SK-N-SH (cell line): ENCODE measurements at regions not wholly inside any gene's neighbourhood (a gene's known extent, or its start where the extent isn't known, plus 50 kb on each side); places are given as distances from the start of the nearest gene placed in this dataset.

Experiments
- CHD2 ChIP-seq: fragments of 150-350 bp; IDR thresholded peaks from 2 replicates; pipeline ENCODE4 v1.6.1; 2018; ENCODE audit warnings: low read length; ENCODE audit not compliant: partially characterized antibody
- EP300 ChIP-seq, 2 experiments: IDR thresholded peaks; 2 replicates each; pipeline versions ENCODE4 v1.4.0 to v1.6.1; 2012; ENCODE audit warnings: borderline replicate concordance in 1 of 2, low read depth in 1 of 2, low read length in 1 of 2
- GABPA ChIP-seq: IDR thresholded peaks from 2 replicates; pipeline ENCODE4 v1.4.0; 2012; ENCODE audit warnings: low read depth, mild to moderate bottlenecking
- MAX ChIP-seq: IDR thresholded peaks from 2 replicates; pipeline ENCODE4 v1.4.0; 2012; ENCODE audit warnings: low read depth
- MEF2A ChIP-seq: IDR thresholded peaks from 2 replicates; pipeline ENCODE4 v1.4.0; 2012; ENCODE audit warnings: low read depth, borderline replicate concordance
- MXI1 ChIP-seq: IDR thresholded peaks from 2 replicates; pipeline ENCODE4 v1.6.1; 2012; ENCODE audit warnings: mild to moderate bottlenecking, low read depth, low read length, improper control_type of control experiment
- POLR2AphosphoS5 ChIP-seq: IDR thresholded peaks from 2 replicates; pipeline ENCODE4 v1.6.1; 2012; ENCODE audit warnings: low read depth, low read length
- RFX5 ChIP-seq: IDR thresholded peaks from 2 replicates; pipeline ENCODE4 v1.6.1; 2012; ENCODE audit warnings: mild to moderate bottlenecking, improper control_type of control experiment, low read length
- SIN3A ChIP-seq: IDR thresholded peaks from 2 replicates; pipeline ENCODE4 v1.6.1; 2012; ENCODE audit warnings: low read depth, mild to moderate bottlenecking, low read length, moderate library complexity, borderline replicate concordance
- TEAD4 ChIP-seq: IDR thresholded peaks from 2 replicates; pipeline ENCODE4 v1.4.0; 2012; ENCODE audit warnings: mild to moderate bottlenecking, borderline replicate concordance; ENCODE audit not compliant: insufficient read depth
- USF1 ChIP-seq: IDR thresholded peaks from 2 replicates; pipeline ENCODE4 v1.4.0; 2012; ENCODE audit warnings: low read depth, borderline replicate concordance
- TF ChIP-seq, protein P1 (sequence below): fragments of 200-600 bp; sonication (generic); IDR thresholded peaks from 2 replicates; pipeline ENCODE4 v1.6.1; 2017; ENCODE audit warnings: antibody characterized with exemption, mild to moderate bottlenecking, moderate library complexity
- TF ChIP-seq, protein P2 (sequence below): IDR thresholded peaks from 2 replicates; pipeline ENCODE4 v1.6.1; 2012; ENCODE audit warnings: mild to moderate bottlenecking, low read depth, low read length, moderate library complexity
- TF ChIP-seq, protein P3 (sequence below): fragments of 150-350 bp; IDR thresholded peaks from 2 replicates; pipeline ENCODE4 v1.6.1; 2017; ENCODE audit warnings: antibody characterized with exemption, low read length, low read depth, borderline replicate concordance

DNA sequence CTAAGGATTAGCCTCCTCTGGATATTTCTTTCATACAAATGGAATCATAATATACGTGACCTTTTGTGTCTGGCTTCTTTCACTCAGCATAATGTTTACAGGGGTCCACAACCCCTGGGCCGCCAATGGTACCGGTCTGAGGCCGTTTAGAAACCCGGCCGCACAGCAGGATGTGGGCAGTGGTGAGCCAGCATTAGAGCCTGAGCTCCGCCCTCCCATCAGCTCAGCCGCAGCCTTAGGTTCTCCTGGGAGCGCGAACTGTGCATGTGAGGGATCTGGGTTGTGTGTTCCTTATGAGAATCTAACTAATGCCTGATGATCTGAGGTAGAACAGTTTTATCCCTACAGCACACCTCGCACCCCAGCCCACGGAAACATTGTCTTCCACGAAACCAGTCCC lies 229.7 kb downstream of the ICE1 start:
- TF ChIP-seq, protein P1, sequence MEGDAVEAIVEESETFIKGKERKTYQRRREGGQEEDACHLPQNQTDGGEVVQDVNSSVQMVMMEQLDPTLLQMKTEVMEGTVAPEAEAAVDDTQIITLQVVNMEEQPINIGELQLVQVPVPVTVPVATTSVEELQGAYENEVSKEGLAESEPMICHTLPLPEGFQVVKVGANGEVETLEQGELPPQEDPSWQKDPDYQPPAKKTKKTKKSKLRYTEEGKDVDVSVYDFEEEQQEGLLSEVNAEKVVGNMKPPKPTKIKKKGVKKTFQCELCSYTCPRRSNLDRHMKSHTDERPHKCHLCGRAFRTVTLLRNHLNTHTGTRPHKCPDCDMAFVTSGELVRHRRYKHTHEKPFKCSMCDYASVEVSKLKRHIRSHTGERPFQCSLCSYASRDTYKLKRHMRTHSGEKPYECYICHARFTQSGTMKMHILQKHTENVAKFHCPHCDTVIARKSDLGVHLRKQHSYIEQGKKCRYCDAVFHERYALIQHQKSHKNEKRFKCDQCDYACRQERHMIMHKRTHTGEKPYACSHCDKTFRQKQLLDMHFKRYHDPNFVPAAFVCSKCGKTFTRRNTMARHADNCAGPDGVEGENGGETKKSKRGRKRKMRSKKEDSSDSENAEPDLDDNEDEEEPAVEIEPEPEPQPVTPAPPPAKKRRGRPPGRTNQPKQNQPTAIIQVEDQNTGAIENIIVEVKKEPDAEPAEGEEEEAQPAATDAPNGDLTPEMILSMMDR, result no peak
- TF ChIP-seq TEAD4, result no peak
- no peak for TF ChIP-seq GABPA
- TF ChIP-seq MEF2A, result no peak
- TF ChIP-seq, protein P2, sequence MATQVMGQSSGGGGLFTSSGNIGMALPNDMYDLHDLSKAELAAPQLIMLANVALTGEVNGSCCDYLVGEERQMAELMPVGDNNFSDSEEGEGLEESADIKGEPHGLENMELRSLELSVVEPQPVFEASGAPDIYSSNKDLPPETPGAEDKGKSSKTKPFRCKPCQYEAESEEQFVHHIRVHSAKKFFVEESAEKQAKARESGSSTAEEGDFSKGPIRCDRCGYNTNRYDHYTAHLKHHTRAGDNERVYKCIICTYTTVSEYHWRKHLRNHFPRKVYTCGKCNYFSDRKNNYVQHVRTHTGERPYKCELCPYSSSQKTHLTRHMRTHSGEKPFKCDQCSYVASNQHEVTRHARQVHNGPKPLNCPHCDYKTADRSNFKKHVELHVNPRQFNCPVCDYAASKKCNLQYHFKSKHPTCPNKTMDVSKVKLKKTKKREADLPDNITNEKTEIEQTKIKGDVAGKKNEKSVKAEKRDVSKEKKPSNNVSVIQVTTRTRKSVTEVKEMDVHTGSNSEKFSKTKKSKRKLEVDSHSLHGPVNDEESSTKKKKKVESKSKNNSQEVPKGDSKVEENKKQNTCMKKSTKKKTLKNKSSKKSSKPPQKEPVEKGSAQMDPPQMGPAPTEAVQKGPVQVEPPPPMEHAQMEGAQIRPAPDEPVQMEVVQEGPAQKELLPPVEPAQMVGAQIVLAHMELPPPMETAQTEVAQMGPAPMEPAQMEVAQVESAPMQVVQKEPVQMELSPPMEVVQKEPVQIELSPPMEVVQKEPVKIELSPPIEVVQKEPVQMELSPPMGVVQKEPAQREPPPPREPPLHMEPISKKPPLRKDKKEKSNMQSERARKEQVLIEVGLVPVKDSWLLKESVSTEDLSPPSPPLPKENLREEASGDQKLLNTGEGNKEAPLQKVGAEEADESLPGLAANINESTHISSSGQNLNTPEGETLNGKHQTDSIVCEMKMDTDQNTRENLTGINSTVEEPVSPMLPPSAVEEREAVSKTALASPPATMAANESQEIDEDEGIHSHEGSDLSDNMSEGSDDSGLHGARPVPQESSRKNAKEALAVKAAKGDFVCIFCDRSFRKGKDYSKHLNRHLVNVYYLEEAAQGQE, result no peak
- TF ChIP-seq, protein P3, sequence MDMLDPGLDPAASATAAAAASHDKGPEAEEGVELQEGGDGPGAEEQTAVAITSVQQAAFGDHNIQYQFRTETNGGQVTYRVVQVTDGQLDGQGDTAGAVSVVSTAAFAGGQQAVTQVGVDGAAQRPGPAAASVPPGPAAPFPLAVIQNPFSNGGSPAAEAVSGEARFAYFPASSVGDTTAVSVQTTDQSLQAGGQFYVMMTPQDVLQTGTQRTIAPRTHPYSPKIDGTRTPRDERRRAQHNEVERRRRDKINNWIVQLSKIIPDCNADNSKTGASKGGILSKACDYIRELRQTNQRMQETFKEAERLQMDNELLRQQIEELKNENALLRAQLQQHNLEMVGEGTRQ, result no peak
- TF ChIP-seq RFX5, result no peak
- no peak for TF ChIP-seq USF1
- TF ChIP-seq EP300 (IDR thresholded peaks at IDR 0.05; ENCODE audit: borderline replicate concordance in 1 of 2, low read depth in 1 of 2, low read length in 1 of 2), result no peak
- no peak for TF ChIP-seq CHD2
- no peak for TF ChIP-seq MAX
- TF ChIP-seq POLR2AphosphoS5, result no peak
- TF ChIP-seq MXI1, result no peak
- no peak for TF ChIP-seq SIN3A
